ENCODE measurements at regions not wholly inside any gene's neighbourhood (a gene's known extent, or its start where the extent isn't known, plus 50 kb on each side); places are given as distances from the start of the nearest gene placed in this dataset.

GRCh38 chr10:128775743-128776142 lies 649.5 kb upstream of the MKI67 start:
- DNase-seq (ENCODE audit: extremely low read depth in 1 of 2, low read depth in 1 of 2) = no peak

- DNase-seq (ENCODE audit: extremely low read depth in 1 of 2, low read depth in 1 of 2) = no peak
These were observed 650.5 kb upstream of the MKI67 start for GRCh38 chr10:128776673-128777252.

GRCh38 chr10:128777342-128777741 lies 651.1 kb upstream of the MKI67 start:
- DNase-seq (ENCODE audit: extremely low read depth in 1 of 2, low read depth in 1 of 2) = no peak

GRCh38 chr10:128779416-128779815 lies 653.2 kb upstream of the MKI67 start:
- no peak for DNase-seq (ENCODE audit: extremely low read depth in 1 of 2, low read depth in 1 of 2)

GRCh38 chr10:128780156-128780761 lies 654.0 kb upstream of the MKI67 start:
- no peak for DNase-seq (ENCODE audit: extremely low read depth in 1 of 2, low read depth in 1 of 2)

- DNase-seq (ENCODE audit: extremely low read depth in 1 of 2, low read depth in 1 of 2) = no peak
These were observed 655.4 kb upstream of the MKI67 start for GRCh38 chr10:128781637-128782036.

GRCh38 chr10:128784444-128784843 lies 658.2 kb upstream of the MKI67 start:
- DNase-seq (ENCODE audit: extremely low read depth in 1 of 2, low read depth in 1 of 2) = no peak

- no peak for DNase-seq (ENCODE audit: extremely low read depth in 1 of 2, low read depth in 1 of 2)
These were observed 666.4 kb upstream of the MKI67 start for GRCh38 chr10:128792426-128793140.

- no peak for DNase-seq (ENCODE audit: extremely low read depth in 1 of 2, low read depth in 1 of 2)
These were observed 667.8 kb upstream of the MKI67 start for GRCh38 chr10:128793726-128794655.

- DNase-seq (ENCODE audit: extremely low read depth in 1 of 2, low read depth in 1 of 2) = no peak
These were observed 670.2 kb upstream of the MKI67 start for GRCh38 chr10:128796396-128796912.

GRCh38 chr10:128802062-128802461 lies 665.0 kb upstream of the MGMT start:
- no peak for DNase-seq (ENCODE audit: extremely low read depth in 1 of 2, low read depth in 1 of 2)

GRCh38 chr10:128803790-128804189 lies 663.3 kb upstream of the MGMT start:
- DNase-seq (ENCODE audit: extremely low read depth in 1 of 2, low read depth in 1 of 2) = no peak

GRCh38 chr10:128804411-128804810 lies 662.6 kb upstream of the MGMT start:
- DNase-seq (ENCODE audit: extremely low read depth in 1 of 2, low read depth in 1 of 2) = no peak

- DNase-seq (ENCODE audit: extremely low read depth in 1 of 2, low read depth in 1 of 2) = no peak
These were observed 658.1 kb upstream of the MGMT start for GRCh38 chr10:128808921-128809440.

GRCh38 chr10:128811511-128811910 lies 655.5 kb upstream of the MGMT start:
- DNase-seq (ENCODE audit: extremely low read depth in 1 of 2, low read depth in 1 of 2) = no peak

- no peak for DNase-seq (ENCODE audit: extremely low read depth in 1 of 2, low read depth in 1 of 2)
These were observed 655.0 kb upstream of the MGMT start for GRCh38 chr10:128812000-128812399.

- DNase-seq (ENCODE audit: extremely low read depth in 1 of 2, low read depth in 1 of 2) = no peak
These were observed 653.5 kb upstream of the MGMT start for GRCh38 chr10:128813574-128813973.

GRCh38 chr10:128814024-128814423 lies 653.0 kb upstream of the MGMT start:
- DNase-seq (ENCODE audit: extremely low read depth in 1 of 2, low read depth in 1 of 2) = no peak

GRCh38 chr10:128814782-128815181 lies 652.3 kb upstream of the MGMT start:
- DNase-seq (ENCODE audit: extremely low read depth in 1 of 2, low read depth in 1 of 2) = no peak

- no peak for DNase-seq (ENCODE audit: extremely low read depth in 1 of 2, low read depth in 1 of 2)
These were observed 650.3 kb upstream of the MGMT start for GRCh38 chr10:128816726-128817125.

GRCh38 chr10:128817636-128818035 lies 649.4 kb upstream of the MGMT start:
- no peak for DNase-seq (ENCODE audit: extremely low read depth in 1 of 2, low read depth in 1 of 2)

All from activated CD8-positive, alpha-beta memory T cell treated with anti-CD3 and anti-CD28 coated beads for 1 hour (primary cell).